ENCODE measurements at regions not wholly inside any gene's neighbourhood (a gene's known extent, or its start where the extent isn't known, plus 50 kb on each side); places are given as distances from the start of the nearest gene placed in this dataset.
"Not testable (repeated sequence)": the region's sequence is repeated elsewhere in the genome, so short reads cannot be mapped to it uniquely, and the experiment has no call there.

DNA sequence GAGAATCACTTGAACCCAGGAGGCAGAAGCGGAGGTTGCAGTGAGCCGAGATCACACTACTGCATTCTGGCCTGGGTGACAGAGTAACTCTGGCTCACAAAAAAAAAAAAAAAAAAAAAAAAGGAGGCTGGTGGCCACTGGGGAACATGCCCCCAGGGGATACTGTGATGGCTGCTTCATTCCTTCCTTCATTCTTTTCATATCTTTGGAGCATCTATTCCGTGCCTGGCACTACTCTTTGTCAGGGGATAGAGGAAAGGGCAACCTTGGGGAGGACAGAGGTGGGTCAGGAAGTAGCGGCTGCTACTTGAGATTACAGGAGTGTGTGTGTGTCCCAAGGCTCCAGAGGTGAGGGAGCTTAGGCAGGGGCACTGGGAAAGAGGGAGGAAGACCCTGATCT is 236.4 kb upstream of the NUPR2 start:
- H3K27me3 ChIP-seq (ENCODE audit: control insufficient read depth in 1 of 2, insufficient read depth in 1 of 2, low read length in 2 of 2); H3K79me1 ChIP-seq (replicated peaks; ENCODE audit: low read length, poor library complexity, severe bottlenecking); H4K91ac ChIP-seq (ENCODE audit: low read length); H3K4me2 ChIP-seq (ENCODE audit: low read length, poor library complexity, severe bottlenecking); H3K14ac ChIP-seq (ENCODE audit: low read length in 2 of 2); H2BK12ac ChIP-seq (ENCODE audit: low read length in 2 of 2); H2BK15ac ChIP-seq (ENCODE audit: low read depth, poor library complexity, severe bottlenecking); H3K9ac ChIP-seq (ENCODE audit: low read length); H3K23ac ChIP-seq (ENCODE audit: low read length in 2 of 2); H3K4me3 ChIP-seq (ENCODE audit: insufficient read depth in 1 of 2, low read depth in 1 of 2, low read length in 2 of 2); H3K4me1 ChIP-seq (ENCODE audit: control insufficient read depth, insufficient read depth, low read depth, low read length); H3K36me3 ChIP-seq (ENCODE audit: control insufficient read depth in 1 of 2, insufficient read depth in 2 of 2, low read depth in 1 of 2, low read length in 2 of 2); H4K8ac ChIP-seq (ENCODE audit: low read length); H2AFZ ChIP-seq (ENCODE audit: low read depth, low read length); H2BK120ac ChIP-seq (ENCODE audit: low read depth, low read length); H3K18ac ChIP-seq (ENCODE audit: low read depth in 1 of 2, low read length in 2 of 2); H3K27ac ChIP-seq (ENCODE audit: low read length, poor library complexity, severe bottlenecking); H3K4ac ChIP-seq (ENCODE audit: low read depth in 1 of 2, low read length in 2 of 2); H2BK5ac ChIP-seq (ENCODE audit: low read depth, low read length, poor library complexity, severe bottlenecking); H2AK5ac ChIP-seq (ENCODE audit: low read length, severe bottlenecking); H3K9me3 ChIP-seq (ENCODE audit: control insufficient read depth, low read length); DNase-seq: not testable (repeated sequence)
- 69% methylated on average over 4 of the region's 4 CpGs for WGBS

- not testable (repeated sequence) for H3K27me3 ChIP-seq (ENCODE audit: control insufficient read depth in 1 of 2, insufficient read depth in 1 of 2, low read length in 2 of 2); H3K9ac ChIP-seq (ENCODE audit: low read length); H3K4me3 ChIP-seq (ENCODE audit: insufficient read depth in 1 of 2, low read depth in 1 of 2, low read length in 2 of 2); H3K18ac ChIP-seq (ENCODE audit: low read depth in 1 of 2, low read length in 2 of 2); H4K8ac ChIP-seq (ENCODE audit: low read length); H3K4me2 ChIP-seq (ENCODE audit: low read length, poor library complexity, severe bottlenecking); H3K9me3 ChIP-seq (ENCODE audit: control insufficient read depth, low read length); H2BK120ac ChIP-seq (ENCODE audit: low read depth, low read length); H3K4ac ChIP-seq (ENCODE audit: low read depth in 1 of 2, low read length in 2 of 2); H3K4me1 ChIP-seq (ENCODE audit: control insufficient read depth, insufficient read depth, low read depth, low read length); H2BK5ac ChIP-seq (ENCODE audit: low read depth, low read length, poor library complexity, severe bottlenecking); H3K27ac ChIP-seq (ENCODE audit: low read length, poor library complexity, severe bottlenecking); H3K79me1 ChIP-seq (replicated peaks; ENCODE audit: low read length, poor library complexity, severe bottlenecking); H3K36me3 ChIP-seq (ENCODE audit: control insufficient read depth in 1 of 2, insufficient read depth in 2 of 2, low read depth in 1 of 2, low read length in 2 of 2); DNase-seq; H2BK12ac ChIP-seq (ENCODE audit: low read length in 2 of 2); H2BK15ac ChIP-seq (ENCODE audit: low read depth, poor library complexity, severe bottlenecking); H4K91ac ChIP-seq (ENCODE audit: low read length); H2AFZ ChIP-seq (ENCODE audit: low read depth, low read length); H3K23ac ChIP-seq (ENCODE audit: low read length in 2 of 2); H3K14ac ChIP-seq (ENCODE audit: low read length in 2 of 2); H2AK5ac ChIP-seq (ENCODE audit: low read length, severe bottlenecking)
- 65% methylated on average over 6 of the region's 8 CpGs for WGBS
Observed at GRCh38 chr7:56351181-56351580, 235.0 kb upstream of the NUPR2 start.

- not testable (repeated sequence) for H3K14ac ChIP-seq (ENCODE audit: low read length in 2 of 2); DNase-seq; H3K9me3 ChIP-seq (ENCODE audit: control insufficient read depth, low read length); H2BK15ac ChIP-seq (ENCODE audit: low read depth, poor library complexity, severe bottlenecking); H2BK12ac ChIP-seq (ENCODE audit: low read length in 2 of 2); H3K4me1 ChIP-seq (ENCODE audit: control insufficient read depth, insufficient read depth, low read depth, low read length); H2AFZ ChIP-seq (ENCODE audit: low read depth, low read length); H3K4me2 ChIP-seq (ENCODE audit: low read length, poor library complexity, severe bottlenecking); H2BK5ac ChIP-seq (ENCODE audit: low read depth, low read length, poor library complexity, severe bottlenecking); H3K23ac ChIP-seq (ENCODE audit: low read length in 2 of 2); H3K18ac ChIP-seq (ENCODE audit: low read depth in 1 of 2, low read length in 2 of 2); H3K27me3 ChIP-seq (ENCODE audit: control insufficient read depth in 1 of 2, insufficient read depth in 1 of 2, low read length in 2 of 2); H4K8ac ChIP-seq (ENCODE audit: low read length); H2AK5ac ChIP-seq (ENCODE audit: low read length, severe bottlenecking); H2BK120ac ChIP-seq (ENCODE audit: low read depth, low read length); H3K79me1 ChIP-seq (replicated peaks; ENCODE audit: low read length, poor library complexity, severe bottlenecking); H3K4ac ChIP-seq (ENCODE audit: low read depth in 1 of 2, low read length in 2 of 2); H3K27ac ChIP-seq (ENCODE audit: low read length, poor library complexity, severe bottlenecking); H3K36me3 ChIP-seq (ENCODE audit: control insufficient read depth in 1 of 2, insufficient read depth in 2 of 2, low read depth in 1 of 2, low read length in 2 of 2); H4K91ac ChIP-seq (ENCODE audit: low read length); H3K9ac ChIP-seq (ENCODE audit: low read length); H3K4me3 ChIP-seq (ENCODE audit: insufficient read depth in 1 of 2, low read depth in 1 of 2, low read length in 2 of 2)
- 82% methylated on average over 7 of the region's 7 CpGs for WGBS
Observed at GRCh38 chr7:56348311-56348710, 232.1 kb upstream of the NUPR2 start.

GRCh38 chr7:56328327-56328726 is 212.1 kb upstream of the NUPR2 start:
- not testable (repeated sequence) for H4K91ac ChIP-seq (ENCODE audit: low read length); H3K14ac ChIP-seq (ENCODE audit: low read length in 2 of 2); H2BK12ac ChIP-seq (ENCODE audit: low read length in 2 of 2); H2BK15ac ChIP-seq (ENCODE audit: low read depth, poor library complexity, severe bottlenecking); H2AFZ ChIP-seq (ENCODE audit: low read depth, low read length); H3K36me3 ChIP-seq (ENCODE audit: control insufficient read depth in 1 of 2, insufficient read depth in 2 of 2, low read depth in 1 of 2, low read length in 2 of 2); H3K4me1 ChIP-seq (ENCODE audit: control insufficient read depth, insufficient read depth, low read depth, low read length); H2BK5ac ChIP-seq (ENCODE audit: low read depth, low read length, poor library complexity, severe bottlenecking); H2BK120ac ChIP-seq (ENCODE audit: low read depth, low read length); H3K4ac ChIP-seq (ENCODE audit: low read depth in 1 of 2, low read length in 2 of 2); H3K18ac ChIP-seq (ENCODE audit: low read depth in 1 of 2, low read length in 2 of 2); H3K4me2 ChIP-seq (ENCODE audit: low read length, poor library complexity, severe bottlenecking); H3K4me3 ChIP-seq (ENCODE audit: insufficient read depth in 1 of 2, low read depth in 1 of 2, low read length in 2 of 2); H3K79me1 ChIP-seq (replicated peaks; ENCODE audit: low read length, poor library complexity, severe bottlenecking); DNase-seq; H3K27ac ChIP-seq (ENCODE audit: low read length, poor library complexity, severe bottlenecking); H4K8ac ChIP-seq (ENCODE audit: low read length); H3K23ac ChIP-seq (ENCODE audit: low read length in 2 of 2); H3K9ac ChIP-seq (ENCODE audit: low read length); H2AK5ac ChIP-seq (ENCODE audit: low read length, severe bottlenecking); H3K9me3 ChIP-seq (ENCODE audit: control insufficient read depth, low read length); H3K27me3 ChIP-seq (ENCODE audit: control insufficient read depth in 1 of 2, insufficient read depth in 1 of 2, low read length in 2 of 2)
- WGBS = 68% methylated on average over 9 of the region's 9 CpGs
